ENCODE measurements at regions not wholly inside any gene's neighbourhood (a gene's known extent, or its start where the extent isn't known, plus 50 kb on each side); places are given as distances from the start of the nearest gene placed in this dataset.

- no peak for TF ChIP-seq POLR2A (IDR thresholded peaks at IDR 0.05)
- no peak for TF ChIP-seq CTCF (IDR thresholded peaks at IDR 0.05)
- Histone ChIP-seq H3K4me1 (no peaks in the 10 kb centered on the region), H3K36me3 (no peaks in the 10 kb centered on the region), H3K4me3 (no peak overlapping the region), H3K27me3 (no peaks in the 10 kb centered on the region), H3K9me3 (no peaks in the 10 kb centered on the region), H3K27ac (no peak overlapping the region)
- DNase-seq: no peak
- intact Hi-C loops (cut with DNase I; ENCODE audit: low total_unique reads): no loop called here
Measured at GRCh38 chr3:161444694-161445077, 51.9 kb upstream of the OTOL1 start.

- TF ChIP-seq CTCF (IDR thresholded peaks at IDR 0.05): no peak
- TF ChIP-seq POLR2A (IDR thresholded peaks at IDR 0.05): no peak
- intact Hi-C loops (cut with DNase I; ENCODE audit: low total_unique reads): no loop called here
Measured at GRCh38 chr3:161443921-161444693, 52.5 kb upstream of the OTOL1 start.

GRCh38 chr3:161430307-161430706 lies 59.0 kb upstream of the SPTSSB start:
- Histone ChIP-seq H3K4me1 (no peaks in the 10 kb centered on the region), H3K27ac (no peak overlapping the region), H3K9me3 (no peaks in the 10 kb centered on the region), H3K27me3 (no peaks in the 10 kb centered on the region), H3K36me3 (no peaks in the 10 kb centered on the region), H3K4me3 (no peak overlapping the region)
- intact Hi-C loops (cut with DNase I; ENCODE audit: low total_unique reads): no loop called here
- no peak for TF ChIP-seq CTCF (IDR thresholded peaks at IDR 0.05)
- no peak for DNase-seq

More at GRCh38 chr3:161443921-161444693, 52.5 kb upstream of the OTOL1 start:
- Histone ChIP-seq H3K36me3 (no peaks in the 10 kb centered on the region), H3K9me3 (no peaks in the 10 kb centered on the region), H3K27ac (no peak overlapping the region), H3K27me3 (no peaks in the 10 kb centered on the region), H3K4me1 (no peaks in the 10 kb centered on the region), H3K4me3 (no peak overlapping the region)
- no peak for DNase-seq

- no peak for TF ChIP-seq POLR2A (IDR thresholded peaks at IDR 0.05)
- no peak for TF ChIP-seq CTCF (IDR thresholded peaks at IDR 0.05)
- Histone ChIP-seq H3K27ac (no peak overlapping the region), H3K36me3 (no peaks in the 10 kb centered on the region), H3K4me1 (no peaks in the 10 kb centered on the region), H3K9me3 (no peaks in the 10 kb centered on the region), H3K27me3 (no peaks in the 10 kb centered on the region), H3K4me3 (no peak overlapping the region)
- intact Hi-C loops (cut with DNase I; ENCODE audit: low total_unique reads): no loop called here
- DNase-seq: no peak
Measured at GRCh38 chr3:161427347-161427746, 56.0 kb upstream of the SPTSSB start.

GRCh38 chr3:161426758-161427157 lies 55.4 kb upstream of the SPTSSB start:
- intact Hi-C loops (cut with DNase I; ENCODE audit: low total_unique reads): no loop called here
- Histone ChIP-seq H3K4me3 (no peak overlapping the region), H3K27ac (no peak overlapping the region), H3K4me1 (no peaks in the 10 kb centered on the region), H3K36me3 (no peaks in the 10 kb centered on the region), H3K9me3 (no peaks in the 10 kb centered on the region), H3K27me3 (no peaks in the 10 kb centered on the region)
- no peak for DNase-seq
- TF ChIP-seq POLR2A (IDR thresholded peaks at IDR 0.05) (no peak), CTCF (IDR thresholded peaks at IDR 0.05) (no peak)
